HUES64 (cell line): ENCODE measurements at regions not wholly inside any gene's neighbourhood (a gene's known extent, or its start where the extent isn't known, plus 50 kb on each side); places are given as distances from the start of the nearest gene placed in this dataset.
"Not testable (repeated sequence)": the region's sequence is repeated elsewhere in the genome, so short reads cannot be mapped to it uniquely, and the experiment has no call there.

Experiments used
- H3K27ac ChIP-seq: 2 replicates; pipeline ENCODE4 v1.7.0; 2013; ENCODE audit warnings: low read depth, low read length, inconsistent platforms
- H3K27me3 ChIP-seq: 2 replicates; pipeline ENCODE4 v1.6.1; 2013; ENCODE audit warnings: mild to moderate bottlenecking, low read length; ENCODE audit not compliant: insufficient read depth
- H3K36me3 ChIP-seq: 2 replicates; pipeline ENCODE4 v1.6.1; 2013; ENCODE audit warnings: mild to moderate bottlenecking, low read length; ENCODE audit not compliant: insufficient read depth
- H3K4me1 ChIP-seq: 2 replicates; pipeline ENCODE4 v1.6.1; 2013; ENCODE audit warnings: mild to moderate bottlenecking, low read length, moderate library complexity; ENCODE audit not compliant: insufficient read depth
- H3K4me3 ChIP-seq: 2 replicates; pipeline ENCODE4 v1.5.1; 2013; ENCODE audit warnings: mild to moderate bottlenecking, low read length, moderate library complexity
- H3K9ac ChIP-seq: 2 replicates; pipeline ENCODE4 v1.6.1; 2013; ENCODE audit warnings: mild to moderate bottlenecking, low read depth, low read length
- H3K9me3 ChIP-seq: 2 replicates; pipeline ENCODE4 v1.6.1; 2013; ENCODE audit warnings: low read depth, low read length; ENCODE audit not compliant: insufficient read depth
- WGBS: fragments of 150-250, 120-280 bp; methylation state at CpG from one replicate; pipeline ENCODE4 v1.1.7; 2013; ENCODE audit warnings: missing lambda C conversion rate; 5-methylcytosine and 5-hydroxymethylcytosine counted together

GRCh38 chr13:33560726-33561125, 257.2 kb upstream of the RFC3 start:
- no peaks in the 10 kb centered on the region for H3K9me3 ChIP-seq
- no peak overlapping the region for H3K27ac ChIP-seq
- H3K27me3 ChIP-seq: no peaks in the 10 kb centered on the region
- H3K36me3 ChIP-seq: no peaks in the 10 kb centered on the region
- no peak overlapping the region for H3K4me3 ChIP-seq
- no peak overlapping the region for H3K9ac ChIP-seq
- peaks cover 4% of the 10 kb centered on the region; the same call in 1 of the 2 replicates for H3K4me1 ChIP-seq

DNA sequence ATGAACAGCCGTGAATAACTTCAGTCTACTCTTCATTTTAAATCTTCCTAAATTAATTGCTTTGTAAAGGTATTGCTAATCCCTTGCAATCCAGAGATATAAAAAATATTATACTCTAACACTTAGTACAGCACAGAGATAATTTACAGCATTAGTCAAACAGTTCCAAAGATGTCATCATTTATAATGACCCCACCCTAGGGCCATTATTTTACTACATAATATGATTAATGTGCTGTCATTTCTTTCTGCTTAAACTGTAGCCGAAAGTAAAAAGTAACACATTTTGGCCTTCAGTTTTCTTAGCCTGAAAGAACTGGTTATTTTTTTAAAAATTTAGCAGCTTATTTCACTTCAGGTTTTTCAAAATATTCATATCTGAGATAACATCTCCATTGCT, 256.3 kb upstream of the RFC3 start:
- no peaks in the 10 kb centered on the region for H3K9me3 ChIP-seq
- 100% methylated on average over 1 of the region's 2 CpGs for WGBS
- no peaks in the 10 kb centered on the region for H3K27me3 ChIP-seq
- H3K9ac ChIP-seq: no peak overlapping the region
- no peaks in the 10 kb centered on the region for H3K36me3 ChIP-seq
- H3K4me1 ChIP-seq: peaks cover 4% of the 10 kb centered on the region; the same call in 1 of the 2 replicates
- no peak overlapping the region for H3K4me3 ChIP-seq
- H3K27ac ChIP-seq: no peak overlapping the region

DNA sequence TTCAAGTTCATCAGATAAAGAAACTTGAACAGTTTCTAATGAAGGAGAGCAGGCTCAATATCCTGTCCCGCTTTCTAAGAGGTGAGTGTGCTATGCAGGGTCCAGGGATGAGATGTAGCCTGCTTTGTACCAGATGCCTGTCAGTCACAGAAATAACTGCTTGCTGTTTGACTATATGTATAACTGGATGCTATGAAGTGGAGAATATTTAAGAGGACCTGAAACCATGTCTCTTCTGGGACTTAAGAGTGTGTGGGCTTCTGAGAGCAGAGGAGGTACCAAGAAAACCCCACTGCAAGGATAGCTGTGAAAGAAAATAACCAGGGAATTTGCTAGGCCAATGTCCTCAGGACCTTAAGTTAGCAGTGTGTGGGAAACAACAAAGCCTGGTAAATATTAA, 246.3 kb upstream of the RFC3 start:
- no peaks in the 10 kb centered on the region for H3K27me3 ChIP-seq
- H3K4me3 ChIP-seq: no peak overlapping the region
- no peaks in the 10 kb centered on the region for H3K36me3 ChIP-seq
- H3K27ac ChIP-seq: no peak overlapping the region
- no peaks in the 10 kb centered on the region for H3K9me3 ChIP-seq
- H3K4me1 ChIP-seq: no peaks in the 10 kb centered on the region; the same call in 1 of the 2 replicates
- no peak overlapping the region for H3K9ac ChIP-seq
- 89% methylated on average over 1 of the region's 1 CpG for WGBS

DNA sequence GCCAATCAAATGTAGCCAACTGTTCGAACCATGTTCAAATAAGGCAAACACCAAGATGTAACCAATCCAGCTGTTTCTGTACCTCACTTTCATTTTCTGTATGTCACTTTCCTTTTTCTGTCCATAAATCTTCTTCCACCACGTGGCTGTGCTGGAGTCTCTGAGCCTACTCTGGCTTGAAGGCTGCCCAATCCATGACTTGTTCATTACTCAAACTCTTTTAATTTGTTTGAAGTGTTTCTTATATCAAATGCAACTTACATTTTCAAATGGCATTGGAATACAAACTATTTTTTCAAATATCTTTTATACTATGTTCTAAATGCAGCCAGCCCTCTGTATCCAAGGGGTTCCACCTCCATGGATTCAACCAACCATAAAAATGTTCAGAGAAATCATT, 245.6 kb upstream of the RFC3 start:
- not testable (repeated sequence) for H3K27ac ChIP-seq, H3K4me3 ChIP-seq, H3K27me3 ChIP-seq, H3K9me3 ChIP-seq, H3K36me3 ChIP-seq, H3K9ac ChIP-seq, H3K4me1 ChIP-seq
- 92% methylated on average over 2 of the region's 2 CpGs for WGBS

DNA sequence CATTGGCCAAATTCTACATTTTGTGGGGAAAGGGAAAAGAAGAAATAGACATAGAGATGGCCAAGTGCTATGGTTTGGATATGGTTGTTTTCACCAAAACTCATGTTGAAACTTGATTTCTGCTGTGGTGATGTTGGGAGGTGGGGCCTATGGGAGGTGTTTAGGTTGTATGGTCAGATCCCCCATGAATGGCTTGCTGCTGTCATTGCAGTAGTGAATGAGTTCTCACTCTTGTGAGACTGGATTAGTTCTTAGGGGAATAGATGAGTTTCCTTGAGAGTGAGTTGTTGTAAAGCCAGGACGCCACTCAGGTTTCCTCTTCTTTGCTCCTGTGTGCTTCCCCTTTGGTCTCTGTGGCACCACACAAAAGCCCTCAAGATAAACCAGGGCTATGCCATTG, 242.6 kb upstream of the RFC3 start:
- no peaks in the 10 kb centered on the region for H3K27me3 ChIP-seq
- H3K4me1 ChIP-seq: no peaks in the 10 kb centered on the region; the same call in 1 of the 2 replicates
- no peak overlapping the region for H3K27ac ChIP-seq
- 90% methylated on average over 1 of the region's 1 CpG for WGBS
- H3K4me3 ChIP-seq: no peak overlapping the region
- no peaks in the 10 kb centered on the region for H3K9me3 ChIP-seq
- no peak overlapping the region for H3K9ac ChIP-seq
- H3K36me3 ChIP-seq: no peaks in the 10 kb centered on the region

- WGBS: 93% methylated on average over 2 of the region's 2 CpGs
- Histone ChIP-seq H3K27ac (no peak overlapping the region), H3K4me3 (no peak overlapping the region), H3K4me1 (no peaks in the 10 kb centered on the region), H3K27me3 (no peaks in the 10 kb centered on the region), H3K9me3 (no peaks in the 10 kb centered on the region), H3K9ac (no peak overlapping the region), H3K36me3 (no peaks in the 10 kb centered on the region)
Observed at GRCh38 chr13:33577007-33577406, 240.9 kb upstream of the RFC3 start.

GRCh38 chr13:33578786-33579185, 239.2 kb upstream of the RFC3 start:
- Histone ChIP-seq H3K9ac (no peak overlapping the region), H3K36me3 (no peaks in the 10 kb centered on the region), H3K9me3 (no peaks in the 10 kb centered on the region), H3K4me3 (no peak overlapping the region), H3K27ac (no peak overlapping the region), H3K4me1 (no peaks in the 10 kb centered on the region), H3K27me3 (no peaks in the 10 kb centered on the region)
- WGBS: no CpG with 5 or more reads among the region's 2 CpGs

DNA sequence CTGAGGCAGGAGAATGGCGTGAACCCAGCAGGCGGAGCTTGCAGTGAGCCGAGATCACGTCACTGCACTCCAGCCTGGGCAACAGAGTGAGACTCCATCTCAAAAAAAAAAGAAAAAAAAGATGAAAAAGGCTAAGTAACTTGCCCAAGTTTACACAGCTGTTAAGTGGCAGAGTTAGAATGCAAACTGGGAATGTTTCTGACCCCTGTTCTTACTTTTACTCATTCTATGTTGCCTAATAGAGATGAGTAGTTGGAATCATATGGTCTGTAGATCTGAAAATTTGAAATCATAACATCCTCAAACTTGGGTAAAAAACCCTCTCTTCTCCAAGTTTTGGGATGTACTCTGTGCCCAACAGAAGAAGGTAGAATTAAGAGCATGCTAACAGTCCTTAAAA, 235.8 kb upstream of the RFC3 start:
- no peaks in the 10 kb centered on the region for H3K9me3 ChIP-seq
- H3K36me3 ChIP-seq: no peaks in the 10 kb centered on the region
- no peak overlapping the region for H3K27ac ChIP-seq
- WGBS: 98% methylated on average over 4 of the region's 4 CpGs
- no peaks in the 10 kb centered on the region for H3K4me1 ChIP-seq
- H3K9ac ChIP-seq: no peak overlapping the region
- no peak overlapping the region for H3K4me3 ChIP-seq
- no peaks in the 10 kb centered on the region for H3K27me3 ChIP-seq

- H3K4me3 ChIP-seq: no peak overlapping the region
- no peaks in the 10 kb centered on the region for H3K4me1 ChIP-seq
- 93% methylated on average over 2 of the region's 2 CpGs for WGBS
- no peaks in the 10 kb centered on the region for H3K9me3 ChIP-seq
- H3K27ac ChIP-seq: no peak overlapping the region
- no peaks in the 10 kb centered on the region for H3K36me3 ChIP-seq
- H3K27me3 ChIP-seq: no peaks in the 10 kb centered on the region
- H3K9ac ChIP-seq: no peak overlapping the region
Observed at GRCh38 chr13:33583398-33583797, 234.6 kb upstream of the RFC3 start.

- H3K9me3 ChIP-seq: no peaks in the 10 kb centered on the region
- H3K27ac ChIP-seq: no peak overlapping the region
- H3K4me1 ChIP-seq: no peaks in the 10 kb centered on the region
- H3K9ac ChIP-seq: no peak overlapping the region
- H3K36me3 ChIP-seq: no peaks in the 10 kb centered on the region
- WGBS: 97% methylated on average over 6 of the region's 6 CpGs
- H3K27me3 ChIP-seq: no peaks in the 10 kb centered on the region
- H3K4me3 ChIP-seq: no peak overlapping the region
Observed at GRCh38 chr13:33590936-33591335, 227.0 kb upstream of the RFC3 start.

- Histone ChIP-seq H3K36me3 (no peaks in the 10 kb centered on the region), H3K4me3 (no peak overlapping the region), H3K9ac (no peak overlapping the region), H3K27me3 (no peaks in the 10 kb centered on the region), H3K27ac (no peak overlapping the region), H3K9me3 (no peaks in the 10 kb centered on the region), H3K4me1 (0 out of 2 replicates have a peak, but pooled peaks cover 2% of the 10 kb centered on the region)
- WGBS: 45% methylated on average over 7 of the region's 7 CpGs
Observed at GRCh38 chr13:33606692-33607091, 211.3 kb upstream of the RFC3 start.

DNA sequence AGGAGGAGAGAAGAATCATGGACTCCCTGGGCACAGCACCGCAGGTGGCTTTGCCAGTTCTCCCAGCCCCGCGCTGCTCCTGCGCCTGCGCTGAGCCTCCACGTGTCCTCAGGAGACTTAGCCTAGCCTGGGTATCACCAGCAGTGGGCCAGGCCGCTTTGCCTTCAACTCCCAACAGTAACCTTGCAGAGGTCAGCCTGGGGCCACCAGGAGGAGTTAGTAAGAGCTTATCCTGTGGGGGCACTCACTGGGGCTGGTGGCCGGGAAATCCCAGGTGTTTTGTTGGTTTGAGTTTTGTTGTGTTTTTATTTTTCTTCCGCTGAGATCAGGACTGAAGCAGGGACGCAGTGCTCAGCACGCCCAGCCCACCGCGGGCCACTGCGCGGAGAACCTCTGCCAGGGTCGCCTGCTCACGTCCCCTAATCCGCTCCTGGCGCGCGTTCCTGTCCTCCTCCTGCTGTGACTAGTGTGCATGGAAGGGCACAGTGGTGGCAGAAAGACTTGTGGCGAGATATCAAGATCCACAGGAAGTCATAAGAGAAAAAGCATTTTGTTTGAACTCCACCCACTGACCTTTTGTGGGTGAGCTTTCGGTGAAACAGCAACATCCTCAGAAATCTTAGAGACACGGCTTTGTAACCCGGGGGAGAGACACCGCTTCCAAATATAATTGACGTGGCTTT, 207.4 kb upstream of the RFC3 start:
- no peak overlapping the region for H3K4me3 ChIP-seq
- WGBS: 90% methylated on average over 27 of the region's 27 CpGs
- H3K27ac ChIP-seq: no peak overlapping the region
- peaks cover 9% of the 10 kb centered on the region for H3K4me1 ChIP-seq
- no peaks in the 10 kb centered on the region for H3K36me3 ChIP-seq
- H3K27me3 ChIP-seq: no peaks in the 10 kb centered on the region
- no peaks in the 10 kb centered on the region for H3K9me3 ChIP-seq
- H3K9ac ChIP-seq: no peak overlapping the region
